HG03354 (cell line): ENCODE measurements at regions not wholly inside any gene's neighbourhood (a gene's known extent, or its start where the extent isn't known, plus 50 kb on each side); places are given as distances from the start of the nearest gene placed in this dataset.
"Not testable (repeated sequence)": the region's sequence is repeated elsewhere in the genome, so short reads cannot be mapped to it uniquely, and the experiment has no call there.

Experiments used
- ATAC-seq: cut with Tn5 transposase; IDR thresholded peaks from one replicate; pipeline ENCODE4 v1.9.1; 2021; ENCODE audit warnings: mild to moderate bottlenecking; ENCODE audit not compliant: unreplicated experiment, poor library complexity, severe bottlenecking

GRCh38 chr1:230495076-230495475 lies 68.9 kb upstream of the PGBD5 start:
- ATAC-seq, result no peak

GRCh38 chr1:230494514-230494913 lies 68.4 kb upstream of the PGBD5 start:
- no peak for ATAC-seq

GRCh38 chr1:230494026-230494425 lies 67.9 kb upstream of the PGBD5 start:
- no peak for ATAC-seq

GRCh38 chr1:230493264-230493663 lies 67.1 kb upstream of the PGBD5 start:
- no peak for ATAC-seq

GRCh38 chr1:230490436-230490835 lies 64.3 kb upstream of the PGBD5 start:
- no peak for ATAC-seq

- ATAC-seq, result no peak
Observed at GRCh38 chr1:230487773-230488428, 61.8 kb upstream of the PGBD5 start.

- ATAC-seq, result no peak
Observed at GRCh38 chr1:230476622-230477003, 50.5 kb upstream of the PGBD5 start.

- not testable (repeated sequence) for ATAC-seq
Observed at GRCh38 chr1:230475856-230476621, 49.9 kb upstream of the PGBD5 start.
